Myocyte (in vitro differentiated cells): ENCODE measurements at regions not wholly inside any gene's neighbourhood (a gene's known extent, or its start where the extent isn't known, plus 50 kb on each side); places are given as distances from the start of the nearest gene placed in this dataset.

Experiments
- DNase-seq: peaks from one replicate; pipeline ENCODE4 v3.0.0-alpha.2; 2012; ENCODE audit warnings: low read depth

DNA sequence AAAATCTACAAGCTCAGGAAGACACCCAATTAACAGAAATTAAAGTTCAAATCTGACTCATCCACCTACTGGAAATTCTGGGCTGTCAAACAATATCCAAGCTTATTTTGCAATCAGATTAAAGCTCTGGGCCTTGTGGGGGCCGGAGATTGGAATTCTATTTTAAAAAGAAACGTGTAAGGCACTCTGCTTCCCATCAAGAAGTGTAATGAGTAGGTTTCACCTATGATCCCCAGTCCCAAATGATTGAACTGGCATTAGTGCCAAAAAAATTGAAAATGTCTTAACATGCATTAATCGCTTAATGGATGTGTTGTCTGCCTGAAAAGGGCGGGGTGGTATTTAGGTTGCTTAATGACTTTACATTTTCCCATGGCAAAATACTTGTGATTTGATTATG is 542.4 kb upstream of the BTBD3 start:
- no peak for DNase-seq

DNA sequence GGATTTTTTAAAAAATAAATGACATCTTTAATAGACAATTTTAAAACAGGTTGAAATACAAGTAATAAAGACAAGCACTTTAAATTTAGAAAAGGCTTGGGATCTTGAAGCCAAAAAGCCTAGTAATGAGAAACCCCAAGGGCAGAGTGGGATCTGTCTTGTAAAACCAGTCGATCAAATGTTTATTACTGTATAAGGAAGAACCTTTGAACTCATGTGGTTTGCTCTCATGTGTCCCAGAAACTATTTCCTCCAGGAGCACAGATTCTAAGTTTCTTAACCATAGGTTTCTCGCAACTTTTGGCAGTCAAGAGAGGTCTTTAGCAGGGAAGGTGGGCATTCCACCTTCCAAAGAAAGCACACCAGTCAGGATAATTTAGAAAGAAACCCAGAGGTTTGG is 541.7 kb upstream of the BTBD3 start:
- no peak for DNase-seq

DNA sequence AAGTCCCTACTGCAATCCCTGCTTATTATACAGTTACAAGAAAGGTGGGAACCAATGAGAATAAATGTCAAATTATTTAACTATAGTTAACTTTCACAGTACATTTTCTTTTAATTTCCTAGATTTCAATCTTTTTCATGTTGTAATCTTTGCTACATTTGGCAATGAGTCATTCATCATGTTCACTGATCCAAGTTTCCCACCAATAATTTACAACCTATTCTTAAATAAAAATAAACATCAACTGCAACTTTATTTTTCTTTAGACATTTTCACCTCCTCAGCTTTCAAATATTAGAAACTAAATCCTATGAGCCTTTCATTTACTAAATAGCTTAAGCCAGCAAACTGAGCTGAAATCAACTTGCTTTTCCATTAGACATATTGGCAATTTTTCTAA is 541.3 kb upstream of the BTBD3 start:
- no peak for DNase-seq

DNA sequence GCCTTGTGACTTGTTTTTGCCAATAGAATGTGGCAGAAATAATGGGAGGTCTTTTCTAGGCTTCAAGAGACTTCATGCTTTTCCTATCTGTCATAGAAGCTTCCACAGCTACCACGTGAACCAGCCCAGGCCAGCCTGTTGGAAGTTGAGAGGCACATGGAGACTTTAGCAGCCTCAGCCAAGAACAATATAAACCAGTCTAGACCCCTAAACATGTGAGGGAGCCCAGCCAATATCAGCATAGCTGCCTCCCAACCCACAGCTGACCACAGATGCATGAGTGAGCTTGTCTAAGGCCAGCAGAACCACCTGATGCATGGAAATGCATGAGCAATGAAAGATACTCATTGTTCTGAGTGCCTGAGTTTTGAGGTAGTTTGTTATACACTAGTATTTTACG is 540.7 kb upstream of the BTBD3 start:
- peak; percentile 33 for DNase-seq

DNA sequence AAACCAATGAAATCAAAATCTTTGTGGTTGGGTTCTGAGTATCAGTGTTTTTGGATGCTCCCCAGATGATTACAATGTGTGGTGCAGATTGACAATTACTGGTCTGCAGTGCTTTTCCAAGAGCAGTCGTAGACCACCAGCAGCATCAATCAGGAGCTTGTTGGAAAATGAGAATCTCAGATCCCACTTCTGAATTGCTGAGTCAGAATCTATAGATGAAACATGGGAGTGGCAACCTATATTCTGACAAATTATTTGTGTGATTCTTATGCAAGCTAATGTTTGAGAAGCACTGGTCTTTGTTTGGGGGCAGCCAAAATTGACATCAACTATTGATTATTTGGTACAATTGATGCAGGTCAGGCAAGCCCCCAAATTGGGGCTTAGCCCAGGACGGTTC is 539.9 kb upstream of the BTBD3 start:
- DNase-seq, result no peak

DNA sequence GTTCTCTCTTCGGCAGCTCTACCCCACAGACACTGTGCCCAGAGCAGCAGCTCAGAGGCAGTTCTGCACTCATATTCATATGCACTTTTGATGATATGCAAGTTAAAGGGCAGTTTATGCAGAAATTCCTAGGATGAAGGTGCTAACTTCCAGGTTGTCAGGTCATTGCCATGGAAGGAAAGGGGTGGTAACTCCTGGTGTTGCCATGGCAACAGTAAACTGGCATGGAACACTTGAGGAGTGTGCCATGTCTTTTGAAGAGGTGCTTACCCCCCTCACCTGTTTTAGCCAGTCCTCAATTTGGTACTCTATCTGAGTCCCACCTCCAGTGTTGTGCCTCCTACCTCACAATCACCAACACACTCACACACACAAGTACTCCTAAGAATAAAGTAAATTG is 539.4 kb upstream of the BTBD3 start:
- DNase-seq, result no peak

DNA sequence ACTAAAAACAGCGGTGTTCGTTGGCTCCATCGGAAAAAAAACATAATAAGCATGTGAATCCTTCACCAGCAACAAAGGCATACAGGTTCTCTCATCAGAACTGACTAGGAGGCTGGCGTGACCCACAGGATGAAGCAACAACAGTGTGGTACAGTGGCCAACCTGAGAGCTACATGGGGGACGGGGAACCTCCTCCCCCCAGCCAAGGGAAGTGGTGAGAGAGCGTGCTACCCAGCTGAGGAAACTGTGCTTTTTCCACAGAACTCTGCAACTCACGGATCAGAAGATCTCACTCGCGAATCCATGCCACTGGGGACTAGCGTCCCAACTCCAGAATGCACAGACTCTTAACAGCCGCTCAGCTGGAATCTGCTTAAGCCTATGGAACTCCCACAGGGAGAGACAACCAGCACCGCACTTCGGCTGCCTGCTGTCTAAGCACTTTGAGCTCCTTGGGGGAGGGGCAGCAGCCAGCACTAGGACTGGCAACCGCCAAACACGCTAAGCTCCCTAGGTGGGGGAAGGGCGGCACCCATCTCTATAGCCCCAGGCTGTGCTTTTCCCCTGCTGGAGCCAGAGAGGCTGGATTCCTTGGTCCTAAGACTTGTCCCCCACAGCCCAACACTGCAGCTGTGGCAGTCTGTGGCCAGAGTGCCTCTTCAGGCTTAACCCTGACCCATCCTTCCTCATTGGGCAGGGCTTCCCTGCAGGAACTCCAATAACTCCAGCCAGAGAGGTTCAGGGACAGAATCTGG is 538.3 kb upstream of the BTBD3 start:
- DNase-seq, result no peak

DNA sequence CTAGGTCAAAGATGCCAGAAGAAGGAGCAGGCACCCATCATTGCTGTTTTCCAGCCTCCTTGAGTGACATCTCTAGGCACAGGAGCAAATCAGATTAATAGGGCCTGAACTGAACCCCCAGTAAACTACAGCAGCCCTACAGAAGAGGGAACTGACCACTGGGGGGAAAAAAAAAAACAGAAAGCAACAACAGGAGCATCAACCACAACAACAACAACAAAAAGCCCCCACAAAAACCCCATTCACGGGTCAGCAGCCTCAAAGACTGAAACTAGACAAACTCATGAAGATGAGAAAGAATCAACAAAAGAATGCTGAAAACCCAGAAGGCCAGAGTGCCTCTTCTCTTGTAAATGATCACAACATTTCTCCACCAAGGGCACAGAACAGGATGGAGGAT is 537.4 kb upstream of the BTBD3 start:
- DNase-seq, result no peak

DNA sequence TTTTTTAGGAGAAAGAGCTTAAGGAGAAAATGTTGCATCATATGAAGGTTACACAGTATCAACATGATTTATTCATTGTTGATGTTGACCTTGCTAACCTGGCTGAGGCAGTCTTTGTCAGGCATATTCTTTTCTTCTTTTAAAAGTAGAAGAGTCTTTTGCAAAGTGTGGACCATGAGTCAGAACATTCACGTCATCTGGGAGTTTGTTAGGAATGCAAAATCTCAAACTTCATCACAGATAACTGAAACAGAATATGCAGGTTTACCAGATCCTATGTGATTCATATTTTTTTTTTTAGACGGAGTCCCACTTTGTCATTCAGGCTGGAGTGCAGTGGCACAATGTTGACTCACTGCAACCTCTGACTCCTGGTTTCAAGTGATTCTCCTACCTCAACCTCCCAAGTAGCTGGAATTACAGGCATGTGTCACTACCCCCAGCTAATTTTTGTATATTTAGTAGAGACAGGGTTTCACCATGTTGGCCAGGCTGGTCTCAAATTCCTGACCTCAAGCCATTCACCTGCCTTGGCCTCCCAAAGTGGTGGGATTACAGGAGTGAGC is 530.4 kb upstream of the BTBD3 start:
- DNase-seq, result peak; percentile 49

DNA sequence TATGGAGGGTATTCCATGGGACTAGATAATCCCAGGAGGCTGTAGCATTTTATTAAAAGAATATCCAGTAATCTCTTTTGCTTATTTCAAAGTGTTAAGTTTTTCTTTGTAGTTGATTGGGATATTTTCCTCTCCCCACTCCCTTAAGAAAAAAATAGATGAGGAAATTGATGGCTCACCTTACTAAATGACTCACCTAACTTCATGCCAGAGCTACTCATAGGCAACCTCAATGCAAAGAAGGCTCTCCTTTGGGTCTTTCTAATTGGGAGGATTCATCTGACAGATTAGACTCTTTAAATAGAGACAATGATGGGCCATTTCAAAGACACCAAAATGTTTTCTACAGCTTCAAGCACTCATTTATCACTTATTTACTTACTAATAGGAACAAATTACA is 528.5 kb upstream of the BTBD3 start:
- DNase-seq, result no peak

DNA sequence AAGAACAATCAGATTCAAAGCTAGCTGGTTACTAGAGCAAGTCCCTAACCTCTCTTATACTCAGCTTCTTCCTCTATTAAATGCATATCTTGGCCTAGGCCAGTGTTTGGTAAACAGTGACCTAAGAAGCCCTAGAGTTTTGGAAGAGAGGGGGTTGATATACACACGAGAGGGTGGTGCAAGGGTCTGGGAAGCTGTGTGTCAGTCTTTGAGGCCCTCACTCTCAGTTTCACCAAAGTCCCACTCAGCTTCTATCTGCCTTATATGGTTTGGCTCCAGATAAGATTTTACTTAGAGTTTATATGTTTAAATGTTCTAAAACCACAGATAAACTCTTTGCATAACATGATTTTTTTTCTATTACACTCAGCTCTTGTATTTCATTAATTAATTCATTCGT is 526.1 kb upstream of the BTBD3 start:
- no peak for DNase-seq

DNA sequence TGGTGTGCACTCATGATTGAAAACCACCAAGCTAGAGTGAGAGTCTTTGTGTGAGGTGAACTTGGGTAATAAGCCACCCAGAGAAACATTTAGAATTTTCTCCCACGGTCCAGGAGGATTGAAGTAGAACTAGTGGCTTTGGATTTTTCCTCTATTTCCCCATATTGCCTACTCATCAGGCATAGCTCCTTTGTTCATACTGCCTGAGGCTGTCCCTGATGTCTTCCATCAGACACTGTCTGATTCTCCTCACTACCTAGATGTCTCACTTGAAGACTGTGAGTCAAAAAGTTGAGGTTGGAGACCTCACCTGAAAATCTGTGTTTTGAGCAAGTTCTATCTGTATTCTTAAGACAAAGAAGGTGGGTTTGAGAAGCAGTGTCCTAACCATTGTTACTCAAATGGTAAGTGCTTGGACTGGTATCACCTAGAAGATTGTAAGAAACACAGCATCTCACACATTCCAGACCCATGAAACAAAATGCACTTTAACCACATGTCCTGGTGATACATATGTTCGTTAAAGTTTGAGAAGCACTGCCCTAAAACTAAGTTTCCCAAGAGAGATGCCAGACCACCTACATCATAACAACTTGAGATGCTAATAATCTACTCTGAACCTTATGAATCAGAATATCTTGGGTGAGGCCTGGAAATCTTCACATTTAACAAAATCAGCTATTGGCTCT is 523.4 kb upstream of the BTBD3 start:
- no peak for DNase-seq

DNA sequence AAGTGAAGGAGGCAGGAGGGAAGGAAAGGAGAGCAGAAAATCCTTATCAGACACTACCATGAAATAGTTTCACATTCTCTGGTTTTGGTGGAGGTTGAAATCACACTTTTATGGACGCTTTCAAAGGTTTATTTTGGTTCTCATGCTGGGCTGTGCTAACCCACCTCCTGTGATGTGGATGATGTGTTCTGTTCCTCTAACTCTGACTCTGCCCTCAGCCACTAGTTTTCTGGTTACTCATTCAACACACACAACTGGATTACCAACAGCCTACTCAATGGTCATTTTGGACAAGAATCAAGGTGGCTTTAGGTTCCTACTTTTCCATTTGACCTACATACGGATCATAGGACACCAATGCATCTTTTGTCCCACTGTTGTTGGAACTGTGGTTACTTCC is 522.1 kb upstream of the BTBD3 start:
- DNase-seq, result no peak

DNA sequence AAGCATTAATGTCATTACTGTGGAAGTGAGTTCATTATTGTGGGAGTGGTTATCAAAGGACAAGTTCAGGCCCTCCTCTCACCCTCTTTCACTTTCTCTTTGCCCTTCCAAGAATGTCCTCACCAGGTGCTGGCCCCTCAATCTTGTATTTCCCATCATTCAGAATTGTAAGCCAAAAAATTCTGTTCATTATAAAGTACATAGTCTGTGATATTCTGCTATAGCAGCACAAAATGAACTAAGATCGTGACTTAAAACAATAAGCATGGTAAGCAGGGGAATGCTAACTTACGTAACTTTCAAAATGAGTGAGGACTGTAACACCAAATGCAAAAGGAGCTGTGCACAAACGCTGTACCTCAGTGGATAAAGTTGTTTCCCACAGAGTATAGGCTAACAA is 515.7 kb upstream of the BTBD3 start:
- no peak for DNase-seq

DNA sequence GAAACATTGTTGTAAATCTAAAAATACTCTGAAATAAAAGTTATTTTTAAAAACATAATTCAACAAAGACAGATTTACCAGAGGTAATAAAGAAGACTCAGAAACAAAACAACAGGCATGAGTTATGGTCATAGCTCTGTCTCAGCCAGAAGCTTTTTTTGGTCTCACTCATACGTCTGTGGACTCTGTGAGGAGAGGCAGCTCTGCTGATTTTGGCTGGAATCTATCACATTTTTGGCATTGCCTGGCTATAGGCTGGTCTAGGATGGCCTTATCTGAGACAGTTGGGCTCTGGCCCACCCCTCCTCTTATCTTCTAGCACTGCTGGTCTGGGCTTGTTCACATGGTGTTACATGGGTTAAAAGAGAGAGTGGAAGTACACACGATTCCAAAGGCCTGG is 514.0 kb upstream of the BTBD3 start:
- DNase-seq, result no peak

DNA sequence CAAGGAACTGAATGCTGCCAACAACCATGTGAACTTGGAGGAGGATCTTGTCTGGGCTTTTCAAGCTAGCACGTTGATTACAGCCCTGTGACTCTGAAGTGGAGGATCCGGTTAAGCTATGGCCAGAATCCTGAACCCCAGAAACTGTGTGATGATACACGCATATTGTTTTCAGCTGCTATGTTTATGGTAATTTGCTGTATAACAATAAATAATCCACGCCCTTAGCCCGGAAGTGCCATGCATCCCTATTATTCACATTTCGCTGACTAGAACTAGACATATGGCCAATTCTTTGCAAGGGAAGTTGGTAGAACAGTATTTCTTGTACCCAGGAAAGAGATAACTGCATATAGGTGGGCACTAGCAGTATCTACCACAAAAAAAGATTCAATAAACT is 510.8 kb upstream of the BTBD3 start:
- no peak for DNase-seq

DNA sequence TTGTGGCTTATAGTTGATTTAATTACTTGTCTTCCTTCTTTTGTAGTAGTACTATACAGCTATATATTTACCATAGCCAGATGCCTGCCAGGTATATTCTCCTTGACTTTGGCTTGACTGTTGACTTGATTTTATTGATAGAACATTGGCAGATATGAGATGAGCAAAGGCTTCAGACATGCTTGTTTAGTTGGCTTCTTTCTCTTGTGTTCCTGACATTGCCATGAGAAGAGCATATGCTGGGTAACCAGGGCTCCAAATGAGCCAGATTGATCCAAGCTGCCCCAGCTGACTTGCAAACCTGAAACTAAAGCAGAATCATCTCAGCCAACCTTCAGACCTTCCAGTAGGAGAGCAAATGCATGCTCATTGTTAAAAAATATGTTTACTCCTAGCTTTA is 508.1 kb upstream of the BTBD3 start:
- no peak for DNase-seq

DNA sequence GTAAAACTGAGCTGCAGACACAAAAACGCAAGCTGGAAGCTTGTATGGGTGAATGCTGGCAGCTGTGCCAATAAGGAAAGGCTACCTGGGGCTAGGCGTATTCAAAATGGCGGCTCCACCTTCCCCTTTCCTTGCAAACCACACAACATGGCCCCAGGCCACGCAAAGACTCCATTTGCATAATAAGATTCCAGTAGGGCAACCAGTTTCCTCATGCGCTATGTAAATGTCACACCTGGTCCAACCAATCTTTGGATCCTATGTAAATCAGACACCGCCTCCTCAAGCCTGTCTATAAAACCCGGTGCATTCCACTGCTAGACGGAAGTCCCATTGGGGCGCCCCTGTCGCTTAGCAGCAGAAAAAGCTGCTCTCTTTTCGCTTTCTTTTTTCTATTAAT is 505.9 kb upstream of the BTBD3 start:
- DNase-seq, result no peak

DNA sequence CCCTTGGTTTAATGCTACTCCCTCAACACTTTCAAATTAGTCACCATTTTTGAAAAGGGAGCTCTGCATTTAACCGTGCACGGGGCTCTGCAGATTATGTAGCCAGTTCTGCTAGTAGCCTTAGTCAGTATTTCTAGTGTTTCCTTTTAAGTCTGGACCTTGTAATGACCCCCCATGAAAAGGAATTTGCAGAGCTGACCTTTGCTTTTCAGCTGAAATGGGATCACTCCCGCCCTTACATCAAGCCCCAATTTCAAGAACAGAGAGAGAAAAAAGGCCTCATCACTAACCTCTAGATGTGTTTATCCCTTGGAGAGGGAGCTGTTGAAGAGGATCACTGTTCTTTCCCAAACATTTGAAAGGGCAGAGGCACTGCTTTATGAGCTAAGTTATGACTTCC is 490.7 kb upstream of the BTBD3 start:
- no peak for DNase-seq

DNA sequence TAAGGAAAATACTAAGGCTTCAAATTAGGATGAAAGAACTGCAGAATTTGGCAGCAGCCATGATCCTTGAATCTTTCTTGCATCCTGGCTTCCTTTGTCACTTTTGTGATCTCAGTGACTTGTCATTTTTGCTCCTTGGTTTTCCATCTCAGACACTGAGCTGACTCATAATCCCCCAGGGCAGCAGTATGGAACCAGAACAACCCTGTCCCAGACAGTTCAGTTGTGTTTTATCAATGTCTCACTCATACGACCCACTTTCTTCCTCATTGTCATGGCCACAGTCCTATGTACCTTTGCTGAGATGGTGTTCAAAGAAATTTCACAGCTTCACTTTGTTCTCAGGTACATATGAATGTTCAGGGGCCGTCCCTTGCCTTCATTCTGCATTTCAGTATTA is 488.5 kb upstream of the BTBD3 start:
- no peak for DNase-seq

DNA sequence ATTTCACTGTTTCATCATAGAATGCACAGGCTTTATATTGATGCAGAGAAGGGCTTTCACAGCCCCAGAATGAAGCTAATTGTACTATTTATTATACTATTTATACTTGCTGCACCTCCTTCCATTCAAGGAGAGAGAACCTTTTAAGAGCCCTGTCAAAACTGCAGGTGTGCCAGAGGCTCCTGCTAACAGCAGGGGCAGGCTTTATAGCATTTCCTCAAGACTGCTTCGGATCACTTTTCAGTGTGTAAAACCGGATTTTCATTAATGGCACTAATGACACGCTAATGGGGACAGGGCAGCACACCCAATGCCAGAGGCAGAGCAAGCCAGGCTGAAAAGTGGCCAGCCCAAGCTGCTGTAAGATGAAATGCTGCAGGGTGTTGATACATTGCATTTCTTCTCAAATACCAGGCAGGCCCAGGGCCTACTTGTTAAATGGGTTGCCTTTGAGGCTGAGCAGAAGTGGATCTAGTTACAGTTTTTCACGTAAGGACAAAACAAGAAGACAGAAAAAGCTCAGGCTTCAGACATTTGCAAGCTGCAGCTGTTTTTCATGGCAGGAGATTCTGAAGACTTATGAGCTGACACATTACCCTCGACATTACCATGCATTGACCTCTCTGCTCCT is 487.7 kb upstream of the BTBD3 start:
- DNase-seq, result peak; percentile 56

DNA sequence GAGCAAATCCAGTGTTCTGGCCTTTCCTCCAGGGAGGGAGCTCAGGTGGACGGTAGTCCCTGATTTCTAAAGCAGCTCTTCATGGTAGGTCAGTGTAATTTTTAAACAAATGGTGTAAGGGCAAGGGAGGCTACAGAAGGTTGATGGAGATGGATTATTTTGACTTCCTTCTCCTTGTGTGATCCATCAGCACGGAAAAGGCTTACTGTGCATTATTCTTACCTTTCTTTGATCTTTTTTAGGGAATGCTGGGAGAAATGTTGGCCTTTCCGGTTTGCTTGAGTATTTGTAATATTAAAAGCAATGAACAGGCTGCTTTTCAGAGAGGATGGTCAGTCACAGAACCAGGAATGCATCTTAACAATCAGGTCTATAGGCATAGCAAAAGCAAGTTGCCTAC is 487.0 kb upstream of the BTBD3 start:
- DNase-seq, result no peak

DNA sequence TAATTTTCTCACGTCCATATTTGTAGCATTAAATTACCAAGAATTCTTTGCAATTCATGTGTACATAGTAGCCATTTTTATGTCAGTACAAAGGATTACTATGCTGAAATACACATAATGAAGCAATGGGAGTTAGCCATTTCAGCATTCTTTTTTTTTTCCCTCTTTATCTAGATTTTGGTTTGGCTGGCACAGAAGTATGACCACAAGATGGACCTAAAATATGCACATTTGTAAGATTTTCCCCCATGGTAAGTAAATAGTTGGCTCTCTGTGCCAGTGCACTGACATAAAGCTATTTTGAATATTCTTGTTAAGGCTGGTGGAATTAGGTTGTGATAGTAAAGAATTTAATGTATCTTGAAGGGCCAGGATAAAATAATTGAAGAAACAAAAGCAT is 486.1 kb upstream of the BTBD3 start:
- no peak for DNase-seq
